H9 (cell line): ENCODE measurements at regions not wholly inside any gene's neighbourhood (a gene's known extent, or its start where the extent isn't known, plus 50 kb on each side); places are given as distances from the start of the nearest gene placed in this dataset.

Experiments used
- DNase-seq: peaks from one replicate; pipeline ENCODE4 v3.0.0-alpha.2; 2017
- H2AFZ ChIP-seq: one replicate; pipeline ENCODE4 v1.6.1; 2013; ENCODE audit warnings: mild to moderate bottlenecking, low read length, control low read depth, moderate library complexity
- H2AK5ac ChIP-seq: 2 replicates; pipeline ENCODE4 v1.6.1; 2013; ENCODE audit warnings: low read length, control low read depth, mixed read lengths; ENCODE audit not compliant: insufficient read length
- H2BK120ac ChIP-seq: one replicate; pipeline ENCODE4 v1.6.1; 2013; ENCODE audit warnings: low read depth, mild to moderate bottlenecking, low read length, control low read depth, inconsistent platforms; ENCODE audit not compliant: poor library complexity, severe bottlenecking
- H2BK12ac ChIP-seq: 2 replicates; pipeline ENCODE4 v1.6.1; 2013; ENCODE audit warnings: low read length, control low read depth, mixed read lengths, low read depth; ENCODE audit not compliant: insufficient read length
- H2BK15ac ChIP-seq: 2 replicates; pipeline ENCODE4 v1.6.1; 2013; ENCODE audit warnings: low read depth, low read length, control low read depth
- H2BK20ac ChIP-seq: one replicate; pipeline ENCODE4 v1.6.1; 2013; ENCODE audit warnings: low read depth, mild to moderate bottlenecking, low read length, control low read depth, inconsistent platforms; ENCODE audit not compliant: poor library complexity, severe bottlenecking
- H2BK5ac ChIP-seq: 2 replicates; pipeline ENCODE4 v1.6.1; 2013; ENCODE audit warnings: low read length, control low read depth, mixed read lengths; ENCODE audit not compliant: insufficient read length
- H3K14ac ChIP-seq: 2 replicates; pipeline ENCODE4 v1.6.1; 2013; ENCODE audit warnings: low read length, control low read depth; ENCODE audit not compliant: insufficient read depth
- H3K18ac ChIP-seq: 2 replicates; pipeline ENCODE4 v1.6.1; 2013; ENCODE audit warnings: low read depth, mild to moderate bottlenecking, mixed read lengths, low read length, control low read depth; ENCODE audit not compliant: insufficient read length
- H3K23ac ChIP-seq: 2 replicates; pipeline ENCODE4 v1.6.1; 2013; ENCODE audit warnings: low read length, control low read depth, mixed read lengths, low read depth; ENCODE audit not compliant: insufficient read length
- H3K23me2 ChIP-seq: 2 replicates; pipeline ENCODE4 v1.6.1; 2013; ENCODE audit warnings: low read depth, mild to moderate bottlenecking, mixed read lengths, low read length, control low read depth; ENCODE audit not compliant: insufficient read length, poor library complexity, severe bottlenecking
- H3K27ac ChIP-seq: 2 replicates; pipeline ENCODE4 v1.5.1; 2013; ENCODE audit warnings: low read length, control low read depth, mixed read lengths, low read depth; ENCODE audit not compliant: insufficient read length
- H3K27me3 ChIP-seq: 2 replicates; pipeline ENCODE4 v1.6.1; 2013; ENCODE audit warnings: low read length, control low read depth, inconsistent platforms; ENCODE audit not compliant: insufficient read depth
- H3K4ac ChIP-seq: 2 replicates; pipeline ENCODE4 v1.6.1; 2013; ENCODE audit warnings: low read depth, mild to moderate bottlenecking, control low read depth, inconsistent platforms, low read length, moderate library complexity
- H3K4me1 ChIP-seq: 2 replicates; pipeline ENCODE4 v1.6.1; 2013; ENCODE audit warnings: low read length, control low read depth, inconsistent platforms; ENCODE audit not compliant: insufficient read depth
- H3K4me2 ChIP-seq: 2 replicates; pipeline ENCODE4 v1.6.1; 2013; ENCODE audit warnings: low read length, control low read depth, mixed read lengths; ENCODE audit not compliant: insufficient read length, insufficient read depth
- H3K56ac ChIP-seq: 2 replicates; pipeline ENCODE4 v1.6.1; 2013; ENCODE audit warnings: low read depth, mild to moderate bottlenecking, mixed read lengths, low read length, control low read depth; ENCODE audit not compliant: insufficient read length
- H3K79me1 ChIP-seq: 2 replicates; pipeline ENCODE4 v1.6.1; 2013; ENCODE audit warnings: low read depth, mild to moderate bottlenecking, moderate library complexity, low read length, control low read depth, inconsistent platforms; ENCODE audit not compliant: insufficient read depth, poor library complexity, severe bottlenecking
- H3K79me2 ChIP-seq: 2 replicates; pipeline ENCODE4 v1.6.1; 2013; ENCODE audit warnings: low read length, control low read depth, inconsistent platforms; ENCODE audit not compliant: insufficient read depth
- H3K9ac ChIP-seq: 2 replicates; pipeline ENCODE4 v1.6.1; 2013; ENCODE audit warnings: low read length, control low read depth, mixed read lengths; ENCODE audit not compliant: insufficient read length; ENCODE audit errors: extremely low read depth
- H3K9me3 ChIP-seq: one replicate; pipeline ENCODE4 v1.6.1; 2013; ENCODE audit warnings: low read depth, low read length, inconsistent platforms; ENCODE audit not compliant: control insufficient read depth
- H3T11ph ChIP-seq: one replicate; pipeline ENCODE4 v1.6.1; 2013; ENCODE audit warnings: mild to moderate bottlenecking, low read length, control low read depth, inconsistent platforms
- H4K20me1 ChIP-seq: one replicate; pipeline ENCODE4 v1.6.1; 2013; ENCODE audit not compliant: control insufficient read depth, insufficient read length, insufficient read depth
- H4K5ac ChIP-seq: 2 replicates; pipeline ENCODE4 v1.6.1; 2013; ENCODE audit warnings: low read depth, mild to moderate bottlenecking, mixed read lengths, low read length, control low read depth; ENCODE audit not compliant: insufficient read length
- H4K8ac ChIP-seq: replicated peaks from 2 replicates; pipeline ENCODE4 v1.6.1; 2013; ENCODE audit warnings: low read length, control low read depth, mixed read lengths, low read depth; ENCODE audit not compliant: insufficient read length
- H4K91ac ChIP-seq: 2 replicates; pipeline ENCODE4 v1.6.1; 2013; ENCODE audit warnings: low read depth, mild to moderate bottlenecking, moderate library complexity, mixed read lengths, low read length, control low read depth; ENCODE audit not compliant: insufficient read length
- H3K27ac Mint-ChIP-seq, 3 experiments: 2 replicates in 2 of 3; 3 replicates in 1 of 3; pipeline ENCODE4 v1.8.0; 2020 to 2021; ENCODE audit warnings: mixed read lengths in 3 of 3, mild to moderate bottlenecking in 1 of 3, moderate library complexity in 1 of 3
- H3K27me3 Mint-ChIP-seq: 2 replicates; pipeline ENCODE4 v1.8.0; 2021; ENCODE audit warnings: low read depth, mild to moderate bottlenecking, moderate library complexity, mixed read lengths
- H3K36me3 Mint-ChIP-seq, 3 experiments: 2 replicates in 2 of 3; 3 replicates in 1 of 3; pipeline ENCODE4 v1.8.0; 2020 to 2021; ENCODE audit warnings: low read depth in 3 of 3, mixed read lengths in 3 of 3; ENCODE audit not compliant: insufficient read depth in 1 of 3
- H3K4me1 Mint-ChIP-seq, 2 experiments: 2 replicates each; pipeline ENCODE4 v1.8.0; 2020; ENCODE audit warnings: mixed read lengths in 2 of 2
- H3K4me3 Mint-ChIP-seq, 2 experiments: 2 replicates in 1 of 2; 3 replicates in 1 of 2; pipeline ENCODE4 v1.8.0; 2020 to 2021; ENCODE audit warnings: mild to moderate bottlenecking in 2 of 2, mixed read lengths in 2 of 2, moderate library complexity in 1 of 2
- H3K9me3 Mint-ChIP-seq, 2 experiments: 2 replicates in 1 of 2; 3 replicates in 1 of 2; pipeline ENCODE4 v1.8.0; 2020; ENCODE audit warnings: mild to moderate bottlenecking in 2 of 2, mixed read lengths in 2 of 2, moderate library complexity in 1 of 2
- WGBS: extraction: QIAGEN DNeasy Blood & Tissue Kit; methylation state at CpG from one replicate; pipeline ENCODE4 v1.1.7; 2013; ENCODE audit warnings: missing lambda C conversion rate, low lambda C conversion rate, mixed read lengths; ENCODE audit not compliant: insufficient read length; ENCODE audit errors: extremely low coverage; 5-methylcytosine and 5-hydroxymethylcytosine counted together
- TF ChIP-seq, protein P1 (sequence below): fragments of 200-600 bp; sonication (generic); conservative IDR thresholded peaks from 3 replicates; pipeline ENCODE4 v1.8.0; 2021; ENCODE audit warnings: antibody characterized with exemption, mild to moderate bottlenecking

DNA sequence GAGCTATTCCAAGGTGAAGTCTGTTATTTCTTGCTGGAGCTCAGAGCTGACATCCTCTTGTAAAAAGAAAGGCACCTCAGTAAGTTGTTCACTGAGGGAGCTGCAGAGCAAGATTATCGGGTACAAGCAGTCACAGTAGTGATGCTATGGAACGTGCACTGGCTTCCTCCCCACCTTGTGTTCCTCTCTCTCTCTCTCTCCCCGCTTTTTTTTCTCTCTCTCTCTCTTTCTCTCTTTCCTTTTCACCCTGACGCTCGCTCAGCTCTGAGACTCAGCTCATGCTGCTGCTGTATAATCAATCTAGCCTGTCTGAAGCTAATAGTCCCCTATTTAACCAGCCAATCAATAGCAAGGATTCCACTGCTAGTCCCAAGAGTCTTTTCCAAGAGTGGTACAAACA is 587.6 kb upstream of the CDH18 start:
- H3K27ac Mint-ChIP-seq = 0 out of 7 replicates have a peak overlapping the region, but pooled peaks of 1 of the 3 experiments have one; percentile 17
- DNase-seq = no peak
- no peaks in the 10 kb centered on the region for H3K36me3 Mint-ChIP-seq
- no peaks in the 10 kb centered on the region for H3K9me3 Mint-ChIP-seq
- no peak overlapping the region for H3K27ac ChIP-seq
- no peaks in the 10 kb centered on the region for H3K23me2 ChIP-seq
- no peak overlapping the region for H3K4me3 Mint-ChIP-seq
- H2BK5ac ChIP-seq = no peak overlapping the region
- peaks cover 6 to 9% of the 10 kb centered on the region in 2 experiments; a peak in 3 of 4 replicates for H3K4me1 Mint-ChIP-seq
- no peaks in the 10 kb centered on the region for H3K27me3 ChIP-seq
- no peaks in the 10 kb centered on the region for H3K9me3 ChIP-seq
- no peaks in the 10 kb centered on the region for H4K20me1 ChIP-seq
- no peak overlapping the region for H4K91ac ChIP-seq
- no peak overlapping the region for H3K4ac ChIP-seq
- H2AFZ ChIP-seq = no peak overlapping the region
- no peak overlapping the region for H3K18ac ChIP-seq
- no peak overlapping the region for H4K8ac ChIP-seq
- no CpG with 5 or more reads among the region's 5 CpGs for WGBS
- H3K14ac ChIP-seq = no peak overlapping the region
- TF ChIP-seq, protein P1, sequence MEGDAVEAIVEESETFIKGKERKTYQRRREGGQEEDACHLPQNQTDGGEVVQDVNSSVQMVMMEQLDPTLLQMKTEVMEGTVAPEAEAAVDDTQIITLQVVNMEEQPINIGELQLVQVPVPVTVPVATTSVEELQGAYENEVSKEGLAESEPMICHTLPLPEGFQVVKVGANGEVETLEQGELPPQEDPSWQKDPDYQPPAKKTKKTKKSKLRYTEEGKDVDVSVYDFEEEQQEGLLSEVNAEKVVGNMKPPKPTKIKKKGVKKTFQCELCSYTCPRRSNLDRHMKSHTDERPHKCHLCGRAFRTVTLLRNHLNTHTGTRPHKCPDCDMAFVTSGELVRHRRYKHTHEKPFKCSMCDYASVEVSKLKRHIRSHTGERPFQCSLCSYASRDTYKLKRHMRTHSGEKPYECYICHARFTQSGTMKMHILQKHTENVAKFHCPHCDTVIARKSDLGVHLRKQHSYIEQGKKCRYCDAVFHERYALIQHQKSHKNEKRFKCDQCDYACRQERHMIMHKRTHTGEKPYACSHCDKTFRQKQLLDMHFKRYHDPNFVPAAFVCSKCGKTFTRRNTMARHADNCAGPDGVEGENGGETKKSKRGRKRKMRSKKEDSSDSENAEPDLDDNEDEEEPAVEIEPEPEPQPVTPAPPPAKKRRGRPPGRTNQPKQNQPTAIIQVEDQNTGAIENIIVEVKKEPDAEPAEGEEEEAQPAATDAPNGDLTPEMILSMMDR = no peak
- no peak overlapping the region for H2BK15ac ChIP-seq
- H3K23ac ChIP-seq = no peak overlapping the region
- no peak overlapping the region for H3K4me2 ChIP-seq
- no peak overlapping the region for H4K5ac ChIP-seq
- no peaks in the 10 kb centered on the region for H3K4me1 ChIP-seq
- H3K9ac ChIP-seq = no peak overlapping the region
- H2AK5ac ChIP-seq = no peak overlapping the region
- no peak overlapping the region for H3K56ac ChIP-seq
- H3K79me1 ChIP-seq = no peaks in the 10 kb centered on the region
- no peak overlapping the region for H2BK12ac ChIP-seq
- no peak overlapping the region for H3T11ph ChIP-seq
- H2BK120ac ChIP-seq = no peak overlapping the region
- H2BK20ac ChIP-seq = no peak overlapping the region
- H3K79me2 ChIP-seq = no peaks in the 10 kb centered on the region
- H3K27me3 Mint-ChIP-seq = no peaks in the 10 kb centered on the region
